ENCODE measurements at regions not wholly inside any gene's neighbourhood (a gene's known extent, or its start where the extent isn't known, plus 50 kb on each side); places are given as distances from the start of the nearest gene placed in this dataset.

DNA sequence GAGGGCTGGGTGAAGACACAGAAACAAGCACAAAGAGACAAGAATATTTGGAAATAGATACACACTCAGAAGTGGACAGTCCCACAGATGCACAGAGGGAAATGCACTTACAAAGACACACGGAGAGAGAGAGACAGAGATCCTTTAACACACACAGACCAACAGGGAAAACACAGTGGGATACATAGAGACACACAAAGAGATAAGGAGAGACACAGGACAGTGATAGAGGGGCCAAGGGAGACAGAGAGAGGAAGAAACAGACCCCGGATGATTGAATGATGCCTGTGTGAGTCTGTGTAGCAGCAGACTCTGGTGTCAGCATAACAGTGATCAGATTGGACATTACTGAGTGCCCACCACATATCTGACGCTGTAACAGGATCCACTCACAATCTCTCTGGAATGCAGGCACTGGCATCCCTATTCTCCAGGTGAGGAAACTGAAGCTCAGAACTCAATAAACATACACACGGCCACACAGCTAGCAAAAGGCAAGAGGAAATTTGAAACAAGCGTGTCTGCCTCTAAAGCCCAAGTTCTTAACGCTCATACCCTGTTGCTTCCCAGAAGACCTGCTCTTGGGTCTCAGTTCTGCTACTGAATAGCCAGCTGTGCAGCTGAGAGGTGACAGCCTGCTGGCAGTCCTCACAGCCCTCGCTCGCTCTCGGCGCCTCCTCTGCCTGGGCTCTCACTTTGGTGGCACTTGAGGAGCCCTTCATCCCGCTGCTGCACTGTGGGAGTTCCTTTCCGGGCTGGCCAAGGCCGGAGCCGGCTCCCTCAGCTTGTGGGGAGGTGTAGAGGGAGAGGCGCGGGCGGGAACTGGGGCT is 186.3 kb upstream of the NLRP1 start:
- TF ChIP-seq, protein P1, sequence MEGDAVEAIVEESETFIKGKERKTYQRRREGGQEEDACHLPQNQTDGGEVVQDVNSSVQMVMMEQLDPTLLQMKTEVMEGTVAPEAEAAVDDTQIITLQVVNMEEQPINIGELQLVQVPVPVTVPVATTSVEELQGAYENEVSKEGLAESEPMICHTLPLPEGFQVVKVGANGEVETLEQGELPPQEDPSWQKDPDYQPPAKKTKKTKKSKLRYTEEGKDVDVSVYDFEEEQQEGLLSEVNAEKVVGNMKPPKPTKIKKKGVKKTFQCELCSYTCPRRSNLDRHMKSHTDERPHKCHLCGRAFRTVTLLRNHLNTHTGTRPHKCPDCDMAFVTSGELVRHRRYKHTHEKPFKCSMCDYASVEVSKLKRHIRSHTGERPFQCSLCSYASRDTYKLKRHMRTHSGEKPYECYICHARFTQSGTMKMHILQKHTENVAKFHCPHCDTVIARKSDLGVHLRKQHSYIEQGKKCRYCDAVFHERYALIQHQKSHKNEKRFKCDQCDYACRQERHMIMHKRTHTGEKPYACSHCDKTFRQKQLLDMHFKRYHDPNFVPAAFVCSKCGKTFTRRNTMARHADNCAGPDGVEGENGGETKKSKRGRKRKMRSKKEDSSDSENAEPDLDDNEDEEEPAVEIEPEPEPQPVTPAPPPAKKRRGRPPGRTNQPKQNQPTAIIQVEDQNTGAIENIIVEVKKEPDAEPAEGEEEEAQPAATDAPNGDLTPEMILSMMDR (IDR thresholded peaks at IDR 0.05; ENCODE audit: low read depth, low read length): no peak
- TF ChIP-seq EZH2phosphoT487 (IDR thresholded peaks at IDR 0.05; ENCODE audit: low read depth): no peak
